KMS-11 (cell line): ENCODE measurements at regions not wholly inside any gene's neighbourhood (a gene's known extent, or its start where the extent isn't known, plus 50 kb on each side); places are given as distances from the start of the nearest gene placed in this dataset.
A peak's percentile ranks its signal among the peaks of the same experiment; 100 is the strongest.

Experiments
- H2AFZ ChIP-seq: fragments of 200-600 bp; sonication (generic); 2 replicates; pipeline ENCODE4 v1.6.1; 2016; ENCODE audit warnings: antibody characterized with exemption, mixed run types, low read depth
- H3K27ac ChIP-seq: fragments of 200-600 bp; sonication (generic); 2 replicates; pipeline ENCODE4 v1.6.1; 2016; ENCODE audit warnings: mild to moderate bottlenecking, mixed run types
- H3K27me3 ChIP-seq: fragments of 200-600 bp; sonication (generic); 2 replicates; pipeline ENCODE4 v1.6.1; 2017; ENCODE audit warnings: mild to moderate bottlenecking, low read depth, mixed run types, moderate library complexity; ENCODE audit not compliant: insufficient read depth
- H3K36me3 ChIP-seq: fragments of 200-600 bp; sonication (generic); 2 replicates; pipeline ENCODE4 v1.6.1; 2017; ENCODE audit warnings: mild to moderate bottlenecking, mixed run types; ENCODE audit not compliant: insufficient read depth
- H3K4me1 ChIP-seq: fragments of 200-600 bp; sonication (generic); 2 replicates; pipeline ENCODE4 v1.6.1; 2016; ENCODE audit warnings: mild to moderate bottlenecking, low read depth, mixed run types; ENCODE audit not compliant: poor library complexity, severe bottlenecking
- H3K4me2 ChIP-seq: fragments of 200-600 bp; sonication (generic); 2 replicates; pipeline ENCODE4 v1.7.0; 2016; ENCODE audit warnings: mild to moderate bottlenecking, mixed run types
- H3K4me3 ChIP-seq: fragments of 200-600 bp; sonication (generic); IDR thresholded peaks from 2 replicates; pipeline ENCODE4 v1.6.1; 2017; ENCODE audit warnings: low read depth, low read length, mixed read lengths; ENCODE audit not compliant: insufficient read depth
- H3K79me2 ChIP-seq: fragments of 200-600 bp; sonication (generic); 2 replicates; pipeline ENCODE4 v1.6.1; 2016; ENCODE audit warnings: low read depth, mixed run types; ENCODE audit not compliant: insufficient read depth
- H3K9ac ChIP-seq: fragments of 200-600 bp; sonication (generic); 2 replicates; pipeline ENCODE4 v1.6.1; 2016; ENCODE audit warnings: mild to moderate bottlenecking, mixed run types
- H4K20me1 ChIP-seq: fragments of 200-600 bp; sonication (generic); 2 replicates; pipeline ENCODE4 v1.6.1; 2016; ENCODE audit warnings: mild to moderate bottlenecking, mixed run types; ENCODE audit not compliant: insufficient read depth
- CTCF ChIP-seq: fragments of 200-600 bp; sonication (generic); conservative IDR thresholded peaks from 2 replicates; pipeline ENCODE4 v1.6.1; 2017; ENCODE audit warnings: low read depth, mild to moderate bottlenecking, antibody characterized with exemption, low read length, moderate library complexity, mixed read lengths

GRCh38 chr14:22003461-22003860 is 329.8 kb upstream of the OR4E1 start:
- peak overlapping the region; percentile 41; the same call in 1 of the 2 replicates for H2AFZ ChIP-seq
- H3K9ac ChIP-seq = no peak overlapping the region
- H3K27ac ChIP-seq = no peak overlapping the region
- no peaks in the 10 kb centered on the region for H3K27me3 ChIP-seq
- H4K20me1 ChIP-seq = no peaks in the 10 kb centered on the region
- no peak overlapping the region for H3K4me2 ChIP-seq
- no peaks in the 10 kb centered on the region for H3K4me1 ChIP-seq
- H3K36me3 ChIP-seq = no peaks in the 10 kb centered on the region
- no peak for TF ChIP-seq CTCF
- H3K79me2 ChIP-seq = no peaks in the 10 kb centered on the region
- no peak overlapping the region for H3K4me3 ChIP-seq

GRCh38 chr14:22002860-22003284 is 329.3 kb upstream of the OR4E1 start:
- Histone ChIP-seq H3K27me3 (no peaks in the 10 kb centered on the region), H3K79me2 (no peaks in the 10 kb centered on the region), H4K20me1 (no peaks in the 10 kb centered on the region), H3K4me1 (no peaks in the 10 kb centered on the region), H3K4me3 (no peak overlapping the region), H3K9ac (no peak overlapping the region), H3K36me3 (no peaks in the 10 kb centered on the region), H2AFZ (peak overlapping the region; percentile 41; the same call in 1 of the 2 replicates), H3K4me2 (no peak overlapping the region), H3K27ac (no peak overlapping the region)
- peak; percentile 57 for TF ChIP-seq CTCF

- Histone ChIP-seq H3K36me3 (no peaks in the 10 kb centered on the region), H3K27ac (no peak overlapping the region), H3K27me3 (no peaks in the 10 kb centered on the region), H3K4me1 (no peaks in the 10 kb centered on the region), H3K79me2 (no peaks in the 10 kb centered on the region), H3K4me2 (no peak overlapping the region), H4K20me1 (no peaks in the 10 kb centered on the region), H3K4me3 (no peak overlapping the region), H3K9ac (no peak overlapping the region), H2AFZ (no peak overlapping the region)
- no peak for TF ChIP-seq CTCF
Observed at GRCh38 chr14:21999402-21999801, 325.8 kb upstream of the OR4E1 start.

GRCh38 chr14:21997300-21997699 is 323.7 kb upstream of the OR4E1 start:
- Histone ChIP-seq H2AFZ (no peak overlapping the region), H3K9ac (no peak overlapping the region)

More at GRCh38 chr14:21997300-21997699, 323.7 kb upstream of the OR4E1 start:
- no peaks in the 10 kb centered on the region for H3K4me1 ChIP-seq
- no peak overlapping the region for H3K27ac ChIP-seq
- H4K20me1 ChIP-seq = no peaks in the 10 kb centered on the region
- no peak overlapping the region for H3K4me2 ChIP-seq
- no peaks in the 10 kb centered on the region for H3K27me3 ChIP-seq
- no peaks in the 10 kb centered on the region for H3K79me2 ChIP-seq
- no peak overlapping the region for H3K4me3 ChIP-seq
- TF ChIP-seq CTCF = peak; percentile 42; the same call in 1 of the 2 replicates
- no peaks in the 10 kb centered on the region for H3K36me3 ChIP-seq
